Endothelial cell (in vitro differentiated cells): ENCODE measurements at regions not wholly inside any gene's neighbourhood (a gene's known extent, or its start where the extent isn't known, plus 50 kb on each side); places are given as distances from the start of the nearest gene placed in this dataset.

Experiments
- DNase-seq: peaks from one replicate; pipeline ENCODE4 v3.0.0; 2021; ENCODE audit warnings: low spot score
- H3K27ac Mint-ChIP-seq: one replicate; pipeline ENCODE4 v1.8.0; 2021; ENCODE audit warnings: mixed read lengths, inconsistent platforms; ENCODE audit not compliant: unreplicated experiment
- H3K27me3 Mint-ChIP-seq: one replicate; pipeline ENCODE4 v1.8.0; 2021; ENCODE audit warnings: mild to moderate bottlenecking, moderate library complexity, mixed read lengths, inconsistent platforms; ENCODE audit not compliant: unreplicated experiment
- H3K36me3 Mint-ChIP-seq: one replicate; pipeline ENCODE4 v1.8.0; 2021; ENCODE audit warnings: mild to moderate bottlenecking, low read depth, mixed read lengths, inconsistent platforms; ENCODE audit not compliant: unreplicated experiment
- H3K4me1 Mint-ChIP-seq: one replicate; pipeline ENCODE4 v1.8.0; 2021; ENCODE audit warnings: mild to moderate bottlenecking, mixed read lengths, inconsistent platforms; ENCODE audit not compliant: unreplicated experiment
- H3K4me3 Mint-ChIP-seq: one replicate; pipeline ENCODE4 v1.8.0; 2021; ENCODE audit warnings: mild to moderate bottlenecking, mixed read lengths, inconsistent platforms; ENCODE audit not compliant: unreplicated experiment
- H3K9me3 Mint-ChIP-seq: one replicate; pipeline ENCODE4 v1.8.0; 2021; ENCODE audit warnings: mixed read lengths, inconsistent platforms; ENCODE audit not compliant: unreplicated experiment
- CTCF ChIP-seq: fragments of 200-600 bp; sonication (generic); IDR thresholded peaks from one replicate; pipeline ENCODE4 v1.5.0; 2021; ENCODE audit warnings: antibody characterized with exemption; ENCODE audit not compliant: unreplicated experiment

GRCh38 chr1:82786883-82787282 lies 986.1 kb downstream of the ADGRL2 start:
- H3K4me3 Mint-ChIP-seq: no peak overlapping the region
- no peaks in the 10 kb centered on the region for H3K9me3 Mint-ChIP-seq
- TF ChIP-seq CTCF: no peak
- no peaks in the 10 kb centered on the region for H3K36me3 Mint-ChIP-seq
- H3K4me1 Mint-ChIP-seq: peaks cover 1% of the 10 kb centered on the region
- no peaks in the 10 kb centered on the region for H3K27me3 Mint-ChIP-seq
- no peak for DNase-seq
- no peak overlapping the region for H3K27ac Mint-ChIP-seq

- Mint-ChIP-seq H3K4me3 (no peak overlapping the region), H3K9me3 (no peaks in the 10 kb centered on the region), H3K27ac (no peak overlapping the region), H3K4me1 (no peaks in the 10 kb centered on the region), H3K36me3 (no peaks in the 10 kb centered on the region), H3K27me3 (no peaks in the 10 kb centered on the region)
- no peak for DNase-seq
- no peak for TF ChIP-seq CTCF
Measured at GRCh38 chr1:82785268-82785790, 984.6 kb downstream of the ADGRL2 start.

- no peak for TF ChIP-seq CTCF
- Mint-ChIP-seq H3K4me1 (no peaks in the 10 kb centered on the region), H3K4me3 (no peak overlapping the region), H3K27me3 (no peaks in the 10 kb centered on the region), H3K36me3 (no peaks in the 10 kb centered on the region), H3K27ac (no peak overlapping the region), H3K9me3 (no peaks in the 10 kb centered on the region)
- DNase-seq: no peak
Measured at GRCh38 chr1:82783044-82783443, 982.3 kb downstream of the ADGRL2 start.

GRCh38 chr1:82782599-82782998 lies 981.9 kb downstream of the ADGRL2 start:
- Mint-ChIP-seq H3K36me3 (no peaks in the 10 kb centered on the region), H3K27ac (no peak overlapping the region), H3K4me1 (no peaks in the 10 kb centered on the region), H3K9me3 (no peaks in the 10 kb centered on the region), H3K4me3 (no peak overlapping the region), H3K27me3 (no peaks in the 10 kb centered on the region)
- DNase-seq: no peak
- no peak for TF ChIP-seq CTCF

- H3K4me1 Mint-ChIP-seq: no peaks in the 10 kb centered on the region
- TF ChIP-seq CTCF: peak; percentile 33
- H3K27ac Mint-ChIP-seq: no peak overlapping the region
- DNase-seq: no peak
- H3K4me3 Mint-ChIP-seq: no peak overlapping the region
- no peaks in the 10 kb centered on the region for H3K36me3 Mint-ChIP-seq
- no peaks in the 10 kb centered on the region for H3K27me3 Mint-ChIP-seq
- no peaks in the 10 kb centered on the region for H3K9me3 Mint-ChIP-seq
Measured at GRCh38 chr1:82778612-82779011, 977.9 kb downstream of the ADGRL2 start.
